ENCODE measurements at regions not wholly inside any gene's neighbourhood (a gene's known extent, or its start where the extent isn't known, plus 50 kb on each side); places are given as distances from the start of the nearest gene placed in this dataset.

GRCh38 chr16:65754820-65755691, 611.4 kb upstream of the CDH5 start:
- no peak for DNase-seq
- 85 to 89% methylated on average over 19 of the region's 19 CpGs for WGBS, 2 donors
- intact Hi-C loops (cut with DNase I): no loop called here

GRCh38 chr16:65752522-65752844, 614.0 kb upstream of the CDH5 start:
- Histone ChIP-seq H3K36me3 (no peaks in the 10 kb centered on the region), H3K9me3 (no peaks in the 10 kb centered on the region), H3K4me1 (peaks cover 0 to 10% (median 0%) of the 10 kb centered on the region in 9 donors), H3K27ac (no peak overlapping the region), H3K4me3 (no peak overlapping the region), H3K27me3 (peaks cover 0 to 8% (median 0%) of the 10 kb centered on the region in 7 donors)
- ATAC-seq (no peak), DNase-seq (no peak)
- intact Hi-C loops (cut with DNase I): no loop called here
- WGBS, 2 donors: 56 to 69% methylated on average over 1 of the region's 1 CpG
- no peak for TF ChIP-seq CTCF (IDR thresholded peaks at IDR 0.05)

More at GRCh38 chr16:65754820-65755691, 611.4 kb upstream of the CDH5 start:
- Histone ChIP-seq H3K36me3 (no peaks in the 10 kb centered on the region), H3K4me1 (peaks cover 0 to 10% (median 0%) of the 10 kb centered on the region in 9 donors), H3K27me3 (peaks cover 0 to 8% (median 0%) of the 10 kb centered on the region in 7 donors), H3K9me3 (no peaks in the 10 kb centered on the region), H3K27ac (no peak overlapping the region), H3K4me3 (no peak overlapping the region)
- TF ChIP-seq CTCF (IDR thresholded peaks at IDR 0.05): no peak
- ATAC-seq: no peak

- peaks cover 0 to 8% (median 0%) of the 10 kb centered on the region in 7 donors for H3K27me3 ChIP-seq
- no peak overlapping the region for H3K4me3 ChIP-seq
- intact Hi-C loops (cut with DNase I): no loop called here
- ATAC-seq (no peak), DNase-seq (no peak)
- H3K9me3 ChIP-seq: no peaks in the 10 kb centered on the region
- peaks cover 0 to 5% (median 0%) of the 10 kb centered on the region in 9 donors for H3K4me1 ChIP-seq
- no peak for TF ChIP-seq CTCF (IDR thresholded peaks at IDR 0.05)
- H3K27ac ChIP-seq: no peak overlapping the region
- 78 to 80% methylated on average over 8 of the region's 8 CpGs for WGBS, 2 donors
- no peaks in the 10 kb centered on the region for H3K36me3 ChIP-seq
These were observed 614.6 kb upstream of the CDH5 start for GRCh38 chr16:65751622-65752521.

GRCh38 chr16:65749506-65749905, 617.0 kb upstream of the CDH5 start:
- H3K36me3 ChIP-seq: no peaks in the 10 kb centered on the region
- no peak overlapping the region for H3K4me3 ChIP-seq
- ATAC-seq (no peak), DNase-seq (no peak)
- no peaks in the 10 kb centered on the region for H3K9me3 ChIP-seq
- H3K4me1 ChIP-seq: no peaks in the 10 kb centered on the region
- peaks cover 0 to 8% (median 0%) of the 10 kb centered on the region in 7 donors for H3K27me3 ChIP-seq
- H3K27ac ChIP-seq: no peak overlapping the region
- TF ChIP-seq CTCF (IDR thresholded peaks at IDR 0.05): no peak
- WGBS, 2 donors: 70 to 73% methylated on average over 6 of the region's 6 CpGs
- intact Hi-C loops (cut with DNase I): no loop called here
